KMS-11 (cell line): ENCODE measurements at regions not wholly inside any gene's neighbourhood (a gene's known extent, or its start where the extent isn't known, plus 50 kb on each side); places are given as distances from the start of the nearest gene placed in this dataset.

Source experiments
- H2AFZ ChIP-seq: fragments of 200-600 bp; sonication (generic); 2 replicates; pipeline ENCODE4 v1.6.1; 2016; ENCODE audit warnings: antibody characterized with exemption, mixed run types, low read depth
- H3K27ac ChIP-seq: fragments of 200-600 bp; sonication (generic); 2 replicates; pipeline ENCODE4 v1.6.1; 2016; ENCODE audit warnings: mild to moderate bottlenecking, mixed run types
- H3K27me3 ChIP-seq: fragments of 200-600 bp; sonication (generic); 2 replicates; pipeline ENCODE4 v1.6.1; 2017; ENCODE audit warnings: mild to moderate bottlenecking, low read depth, mixed run types, moderate library complexity; ENCODE audit not compliant: insufficient read depth
- H3K36me3 ChIP-seq: fragments of 200-600 bp; sonication (generic); 2 replicates; pipeline ENCODE4 v1.6.1; 2017; ENCODE audit warnings: mild to moderate bottlenecking, mixed run types; ENCODE audit not compliant: insufficient read depth
- H3K4me1 ChIP-seq: fragments of 200-600 bp; sonication (generic); 2 replicates; pipeline ENCODE4 v1.6.1; 2016; ENCODE audit warnings: mild to moderate bottlenecking, low read depth, mixed run types; ENCODE audit not compliant: poor library complexity, severe bottlenecking
- H3K4me2 ChIP-seq: fragments of 200-600 bp; sonication (generic); 2 replicates; pipeline ENCODE4 v1.7.0; 2016; ENCODE audit warnings: mild to moderate bottlenecking, mixed run types
- H3K4me3 ChIP-seq: fragments of 200-600 bp; sonication (generic); IDR thresholded peaks from 2 replicates; pipeline ENCODE4 v1.6.1; 2017; ENCODE audit warnings: low read depth, low read length, mixed read lengths; ENCODE audit not compliant: insufficient read depth
- H3K79me2 ChIP-seq: fragments of 200-600 bp; sonication (generic); 2 replicates; pipeline ENCODE4 v1.6.1; 2016; ENCODE audit warnings: low read depth, mixed run types; ENCODE audit not compliant: insufficient read depth
- H3K9ac ChIP-seq: fragments of 200-600 bp; sonication (generic); 2 replicates; pipeline ENCODE4 v1.6.1; 2016; ENCODE audit warnings: mild to moderate bottlenecking, mixed run types
- H4K20me1 ChIP-seq: fragments of 200-600 bp; sonication (generic); 2 replicates; pipeline ENCODE4 v1.6.1; 2016; ENCODE audit warnings: mild to moderate bottlenecking, mixed run types; ENCODE audit not compliant: insufficient read depth
- TF ChIP-seq, protein P1 (sequence below): fragments of 200-600 bp; sonication (generic); conservative IDR thresholded peaks from 2 replicates; pipeline ENCODE4 v1.6.1; 2017; ENCODE audit warnings: low read depth, mild to moderate bottlenecking, antibody characterized with exemption, low read length, moderate library complexity, mixed read lengths

DNA sequence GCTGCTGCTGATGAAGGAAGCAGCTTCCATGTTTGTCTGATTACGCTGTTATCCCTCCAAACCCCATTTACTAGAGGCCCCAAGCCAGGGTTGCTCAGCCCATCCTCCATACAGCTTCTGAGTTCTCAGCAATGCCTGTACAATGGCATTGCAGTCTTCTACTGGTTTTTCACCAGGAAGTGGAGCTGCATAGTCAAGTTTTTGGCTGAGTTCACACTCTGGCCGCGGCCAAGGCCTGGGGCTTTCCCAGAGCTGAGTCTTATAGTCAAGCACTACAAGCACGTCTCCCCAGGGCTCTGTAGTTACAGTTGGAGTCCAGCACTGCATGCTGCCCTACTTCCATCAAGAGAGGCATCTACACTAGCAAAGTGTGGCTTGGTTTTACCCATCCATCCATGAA is 182.5 kb downstream of the POU4F1 start:
- TF ChIP-seq, protein P1, sequence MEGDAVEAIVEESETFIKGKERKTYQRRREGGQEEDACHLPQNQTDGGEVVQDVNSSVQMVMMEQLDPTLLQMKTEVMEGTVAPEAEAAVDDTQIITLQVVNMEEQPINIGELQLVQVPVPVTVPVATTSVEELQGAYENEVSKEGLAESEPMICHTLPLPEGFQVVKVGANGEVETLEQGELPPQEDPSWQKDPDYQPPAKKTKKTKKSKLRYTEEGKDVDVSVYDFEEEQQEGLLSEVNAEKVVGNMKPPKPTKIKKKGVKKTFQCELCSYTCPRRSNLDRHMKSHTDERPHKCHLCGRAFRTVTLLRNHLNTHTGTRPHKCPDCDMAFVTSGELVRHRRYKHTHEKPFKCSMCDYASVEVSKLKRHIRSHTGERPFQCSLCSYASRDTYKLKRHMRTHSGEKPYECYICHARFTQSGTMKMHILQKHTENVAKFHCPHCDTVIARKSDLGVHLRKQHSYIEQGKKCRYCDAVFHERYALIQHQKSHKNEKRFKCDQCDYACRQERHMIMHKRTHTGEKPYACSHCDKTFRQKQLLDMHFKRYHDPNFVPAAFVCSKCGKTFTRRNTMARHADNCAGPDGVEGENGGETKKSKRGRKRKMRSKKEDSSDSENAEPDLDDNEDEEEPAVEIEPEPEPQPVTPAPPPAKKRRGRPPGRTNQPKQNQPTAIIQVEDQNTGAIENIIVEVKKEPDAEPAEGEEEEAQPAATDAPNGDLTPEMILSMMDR = no peak
- no peaks in the 10 kb centered on the region for H3K27me3 ChIP-seq
- H3K9ac ChIP-seq = no peak overlapping the region
- no peaks in the 10 kb centered on the region for H3K4me1 ChIP-seq
- H3K4me2 ChIP-seq = no peak overlapping the region
- H3K4me3 ChIP-seq = no peak overlapping the region
- H3K36me3 ChIP-seq = no peaks in the 10 kb centered on the region
- H2AFZ ChIP-seq = no peak overlapping the region
- no peaks in the 10 kb centered on the region for H4K20me1 ChIP-seq
- H3K27ac ChIP-seq = no peak overlapping the region
- H3K79me2 ChIP-seq = no peaks in the 10 kb centered on the region

DNA sequence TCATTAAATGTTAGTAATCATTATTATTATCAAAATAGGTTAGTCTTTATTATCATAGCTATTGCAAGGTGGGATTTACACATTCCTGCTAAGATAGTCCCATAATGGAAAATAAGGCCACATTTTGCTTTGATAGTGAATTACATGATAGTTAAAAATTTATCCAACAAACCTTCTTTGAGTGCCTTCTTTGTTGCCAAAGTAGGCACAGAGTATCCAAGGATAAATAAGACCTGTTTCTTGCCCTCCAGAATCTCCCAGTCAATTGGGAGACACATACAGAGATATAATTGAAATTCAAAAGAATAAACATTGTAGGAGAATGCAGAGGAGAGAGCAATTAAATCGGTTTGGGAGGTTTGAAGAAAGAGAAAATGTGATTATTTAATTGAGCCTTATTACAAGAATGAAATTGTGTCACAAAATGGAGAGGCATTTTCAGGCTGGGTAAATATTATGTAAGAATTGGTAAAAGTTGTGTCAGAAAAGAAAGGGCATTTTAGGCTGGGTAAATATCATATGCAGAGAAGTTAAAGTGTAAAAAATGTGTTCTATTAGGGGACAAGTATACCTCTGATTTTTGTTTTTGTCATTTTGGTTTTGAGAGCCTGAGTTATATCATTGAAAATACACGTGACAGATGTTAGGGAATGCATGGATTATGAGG is 189.3 kb downstream of the POU4F1 start:
- Histone ChIP-seq H3K36me3 (no peaks in the 10 kb centered on the region), H3K4me1 (no peaks in the 10 kb centered on the region), H2AFZ (no peak overlapping the region), H3K27ac (no peak overlapping the region), H3K27me3 (no peaks in the 10 kb centered on the region), H3K4me3 (no peak overlapping the region), H3K4me2 (no peak overlapping the region), H4K20me1 (no peaks in the 10 kb centered on the region), H3K9ac (no peak overlapping the region), H3K79me2 (no peaks in the 10 kb centered on the region)
- TF ChIP-seq, protein P1 = no peak

DNA sequence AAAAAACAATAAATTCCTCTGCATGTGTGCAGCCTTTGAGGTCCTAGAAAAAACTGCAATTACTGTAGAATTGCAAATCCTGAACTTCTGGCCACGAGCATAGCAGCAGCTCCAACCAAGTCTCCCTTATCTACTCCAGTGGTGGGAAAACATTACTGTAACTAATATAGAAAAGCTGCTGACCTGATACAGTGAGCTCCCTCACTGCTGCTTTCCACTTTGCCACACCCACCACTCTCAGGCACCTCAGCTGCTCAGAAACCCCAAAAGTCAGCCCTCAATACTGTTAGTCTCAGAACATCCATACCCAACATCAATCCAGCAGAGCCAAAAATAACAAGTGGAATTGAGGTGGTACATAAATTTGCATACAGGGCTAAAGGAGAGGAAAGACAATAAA is 192.5 kb downstream of the POU4F1 start:
- Histone ChIP-seq H3K4me3 (no peak overlapping the region), H4K20me1 (no peaks in the 10 kb centered on the region), H3K79me2 (no peaks in the 10 kb centered on the region), H3K9ac (no peak overlapping the region), H3K4me2 (no peak overlapping the region), H3K36me3 (no peaks in the 10 kb centered on the region), H3K27me3 (no peaks in the 10 kb centered on the region), H3K4me1 (no peaks in the 10 kb centered on the region), H2AFZ (no peak overlapping the region), H3K27ac (no peak overlapping the region)
- TF ChIP-seq, protein P1 = no peak

DNA sequence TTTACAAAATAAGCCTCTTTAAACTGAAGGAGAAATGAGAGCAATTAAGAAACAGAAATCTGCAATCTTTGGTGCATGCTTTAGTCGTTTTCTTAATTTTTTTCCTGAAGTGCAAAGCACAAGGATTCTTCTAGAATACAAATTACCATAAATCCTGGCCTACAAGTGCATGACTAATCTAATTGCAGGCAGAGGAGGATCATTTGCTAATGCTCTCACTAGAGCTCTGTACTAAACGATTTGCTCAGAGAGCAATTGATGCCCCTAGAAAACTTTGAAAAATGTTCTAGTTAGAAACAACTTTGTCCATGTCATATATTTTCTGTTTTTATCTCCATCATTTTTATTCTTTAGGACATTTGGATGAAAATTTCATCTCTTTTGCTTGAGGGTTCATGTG is 193.2 kb downstream of the POU4F1 start:
- no peak overlapping the region for H3K27ac ChIP-seq
- no peaks in the 10 kb centered on the region for H3K4me1 ChIP-seq
- H4K20me1 ChIP-seq = no peaks in the 10 kb centered on the region
- no peak overlapping the region for H3K4me3 ChIP-seq
- H3K36me3 ChIP-seq = no peaks in the 10 kb centered on the region
- H3K79me2 ChIP-seq = no peaks in the 10 kb centered on the region
- no peak overlapping the region for H3K9ac ChIP-seq
- no peak overlapping the region for H2AFZ ChIP-seq
- TF ChIP-seq, protein P1 = no peak
- no peak overlapping the region for H3K4me2 ChIP-seq
- H3K27me3 ChIP-seq = no peaks in the 10 kb centered on the region
